Stimulated activated CD4-positive, alpha-beta T cell treated with anti-CD3 and anti-CD28 coated beads, TNF-alpha, amount 100 ng/mL, for 24 hours (primary cell): ENCODE measurements at regions not wholly inside any gene's neighbourhood (a gene's known extent, or its start where the extent isn't known, plus 50 kb on each side); places are given as distances from the start of the nearest gene placed in this dataset.
"Not testable (repeated sequence)": the region's sequence is repeated elsewhere in the genome, so short reads cannot be mapped to it uniquely, and the experiment has no call there.

Source experiments
- DNase-seq, 3 experiments: peaks; one replicate each; pipeline ENCODE4 v3.0.0-alpha.2; 2020; ENCODE audit warnings: low read depth in 3 of 3

- DNase-seq = no peak
Observed at GRCh38 chr13:88223958-88224357, 552.8 kb downstream of the SLITRK5 start.

GRCh38 chr13:88235441-88235840, 564.3 kb downstream of the SLITRK5 start:
- no peak for DNase-seq

GRCh38 chr13:88246239-88246638, 575.1 kb downstream of the SLITRK5 start:
- no peak for DNase-seq

- no peak for DNase-seq
Observed at GRCh38 chr13:88248393-88248792, 577.2 kb downstream of the SLITRK5 start.

GRCh38 chr13:88257706-88258105, 586.5 kb downstream of the SLITRK5 start:
- DNase-seq = no peak

GRCh38 chr13:88263808-88264207, 592.6 kb downstream of the SLITRK5 start:
- DNase-seq = no peak

- no peak for DNase-seq
Observed at GRCh38 chr13:88281841-88282240, 610.7 kb downstream of the SLITRK5 start.

GRCh38 chr13:88285329-88285728, 614.2 kb downstream of the SLITRK5 start:
- DNase-seq = no peak

- DNase-seq = no peak
Observed at GRCh38 chr13:88288326-88288725, 617.2 kb downstream of the SLITRK5 start.

GRCh38 chr13:88291731-88292130, 620.6 kb downstream of the SLITRK5 start:
- not testable (repeated sequence) for DNase-seq

GRCh38 chr13:88294368-88294767, 623.2 kb downstream of the SLITRK5 start:
- DNase-seq = no peak

- no peak for DNase-seq
Observed at GRCh38 chr13:88303157-88303556, 632.0 kb downstream of the SLITRK5 start.

GRCh38 chr13:88303605-88304004, 632.4 kb downstream of the SLITRK5 start:
- no peak for DNase-seq

- no peak for DNase-seq
Observed at GRCh38 chr13:88314496-88314895, 643.3 kb downstream of the SLITRK5 start.

GRCh38 chr13:88329066-88329465, 657.9 kb downstream of the SLITRK5 start:
- DNase-seq = no peak

- no peak for DNase-seq
Observed at GRCh38 chr13:88339271-88339741, 668.1 kb downstream of the SLITRK5 start.

GRCh38 chr13:88345171-88345847, 674.1 kb downstream of the SLITRK5 start:
- DNase-seq = no peak

GRCh38 chr13:88360761-88361160, 689.6 kb downstream of the SLITRK5 start:
- no peak for DNase-seq

- DNase-seq = no peak
Observed at GRCh38 chr13:88369866-88370265, 698.7 kb downstream of the SLITRK5 start.

- no peak for DNase-seq
Observed at GRCh38 chr13:88376760-88377388, 705.7 kb downstream of the SLITRK5 start.

GRCh38 chr13:88377852-88378251, 706.7 kb downstream of the SLITRK5 start:
- no peak for DNase-seq

GRCh38 chr13:88384542-88384941, 713.4 kb downstream of the SLITRK5 start:
- no peak for DNase-seq

GRCh38 chr13:88395804-88396203, 724.6 kb downstream of the SLITRK5 start:
- DNase-seq = no peak
